PFSK-1 (cell line): ENCODE measurements at regions not wholly inside any gene's neighbourhood (a gene's known extent, or its start where the extent isn't known, plus 50 kb on each side); places are given as distances from the start of the nearest gene placed in this dataset.

ENCODE experiments used
- FOXP2 ChIP-seq: optimal IDR thresholded peaks from 2 replicates; pipeline ENCODE3; 2011; ENCODE audit warnings: borderline replicate concordance, control low read depth, inconsistent platforms; ENCODE audit not compliant: insufficient read depth; ENCODE audit errors: extremely low read length, extremely low read depth
- POLR2AphosphoS5 ChIP-seq: IDR thresholded peaks from 2 replicates; pipeline ENCODE4 v1.6.1; 2012; ENCODE audit warnings: low read depth, mild to moderate bottlenecking, control low read depth, low read length, moderate library complexity
- SIN3A ChIP-seq: IDR thresholded peaks from 2 replicates; pipeline ENCODE4 v1.6.1; 2012; ENCODE audit warnings: mild to moderate bottlenecking, low read length, moderate library complexity, borderline replicate concordance; ENCODE audit not compliant: insufficient read depth
- TAF1 ChIP-seq: IDR thresholded peaks from 2 replicates; pipeline ENCODE4 v1.6.1; 2012; ENCODE audit warnings: low read length, control low read depth, borderline replicate concordance; ENCODE audit not compliant: insufficient read depth
- TF ChIP-seq, protein P1 (sequence below), 2 experiments: IDR thresholded peaks; 2 replicates each; pipeline versions ENCODE4 v1.6.1 to v1.8.0; 2011 to 2012; ENCODE audit warnings: low read depth in 2 of 2, low read length in 2 of 2, control low read depth in 1 of 2, inconsistent platforms in 1 of 2, mild to moderate bottlenecking in 1 of 2, moderate library complexity in 1 of 2; ENCODE audit not compliant: insufficient read depth in 1 of 2

DNA sequence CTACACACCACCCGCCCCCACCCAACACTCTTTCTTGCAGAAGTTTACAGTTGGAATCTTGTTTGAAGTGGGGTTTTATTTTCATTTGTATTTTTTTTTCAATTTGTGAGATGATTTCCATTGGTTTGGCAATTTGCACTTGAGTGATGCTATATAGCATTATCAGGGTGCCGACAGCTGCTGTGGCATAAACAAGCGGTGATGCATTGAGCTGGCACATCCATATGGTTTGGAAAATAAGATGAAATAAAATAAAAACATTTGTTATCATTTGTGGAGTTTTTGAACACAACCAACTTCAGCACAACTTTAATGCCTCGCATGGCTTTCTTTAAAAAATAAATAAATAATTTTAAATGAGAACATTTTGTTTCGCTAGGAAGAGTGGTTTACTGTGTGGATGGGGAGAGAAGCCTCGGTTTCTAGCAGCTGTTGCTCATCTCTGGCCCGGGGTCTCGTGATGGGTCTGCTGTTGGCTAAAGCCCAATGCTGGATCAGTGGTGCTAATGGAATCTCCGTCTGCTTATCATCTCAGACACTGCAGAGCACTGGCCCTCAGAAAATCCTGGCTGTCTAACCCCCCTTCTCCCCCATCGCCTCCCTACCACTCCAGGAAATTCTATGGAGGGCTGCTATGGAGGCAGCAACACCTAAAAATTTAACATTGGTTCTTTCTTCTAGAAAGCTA, 192.3 kb upstream of the MAF start:
- TF ChIP-seq TAF1 (no peak), SIN3A (no peak), FOXP2 (no peak), POLR2AphosphoS5 (no peak)
- TF ChIP-seq, protein P1, sequence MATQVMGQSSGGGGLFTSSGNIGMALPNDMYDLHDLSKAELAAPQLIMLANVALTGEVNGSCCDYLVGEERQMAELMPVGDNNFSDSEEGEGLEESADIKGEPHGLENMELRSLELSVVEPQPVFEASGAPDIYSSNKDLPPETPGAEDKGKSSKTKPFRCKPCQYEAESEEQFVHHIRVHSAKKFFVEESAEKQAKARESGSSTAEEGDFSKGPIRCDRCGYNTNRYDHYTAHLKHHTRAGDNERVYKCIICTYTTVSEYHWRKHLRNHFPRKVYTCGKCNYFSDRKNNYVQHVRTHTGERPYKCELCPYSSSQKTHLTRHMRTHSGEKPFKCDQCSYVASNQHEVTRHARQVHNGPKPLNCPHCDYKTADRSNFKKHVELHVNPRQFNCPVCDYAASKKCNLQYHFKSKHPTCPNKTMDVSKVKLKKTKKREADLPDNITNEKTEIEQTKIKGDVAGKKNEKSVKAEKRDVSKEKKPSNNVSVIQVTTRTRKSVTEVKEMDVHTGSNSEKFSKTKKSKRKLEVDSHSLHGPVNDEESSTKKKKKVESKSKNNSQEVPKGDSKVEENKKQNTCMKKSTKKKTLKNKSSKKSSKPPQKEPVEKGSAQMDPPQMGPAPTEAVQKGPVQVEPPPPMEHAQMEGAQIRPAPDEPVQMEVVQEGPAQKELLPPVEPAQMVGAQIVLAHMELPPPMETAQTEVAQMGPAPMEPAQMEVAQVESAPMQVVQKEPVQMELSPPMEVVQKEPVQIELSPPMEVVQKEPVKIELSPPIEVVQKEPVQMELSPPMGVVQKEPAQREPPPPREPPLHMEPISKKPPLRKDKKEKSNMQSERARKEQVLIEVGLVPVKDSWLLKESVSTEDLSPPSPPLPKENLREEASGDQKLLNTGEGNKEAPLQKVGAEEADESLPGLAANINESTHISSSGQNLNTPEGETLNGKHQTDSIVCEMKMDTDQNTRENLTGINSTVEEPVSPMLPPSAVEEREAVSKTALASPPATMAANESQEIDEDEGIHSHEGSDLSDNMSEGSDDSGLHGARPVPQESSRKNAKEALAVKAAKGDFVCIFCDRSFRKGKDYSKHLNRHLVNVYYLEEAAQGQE (IDR thresholded peaks at IDR 0.05; ENCODE audit: insufficient read depth in 1 of 2, low read depth in 2 of 2, low read length in 2 of 2): no peak

DNA sequence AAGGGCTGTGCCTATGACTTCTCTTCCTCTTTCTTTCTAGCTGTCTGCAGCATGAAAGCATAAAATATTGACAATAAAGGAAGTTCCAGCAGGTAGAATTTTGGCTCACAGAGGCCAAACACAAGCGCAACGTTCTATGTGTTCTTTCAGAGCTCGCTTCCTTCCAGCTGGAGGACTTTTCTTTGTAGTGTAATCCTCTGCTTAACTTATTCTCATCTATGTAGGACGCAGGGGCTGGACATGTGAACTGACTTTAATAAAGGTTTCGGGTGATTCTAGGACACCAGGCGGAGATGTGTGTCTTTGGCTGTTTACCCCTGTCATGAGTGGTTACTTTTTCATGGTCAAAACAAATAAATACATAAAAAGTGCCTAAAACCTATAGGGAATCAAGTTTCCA, 191.5 kb upstream of the MAF start:
- no peak for TF ChIP-seq FOXP2
- TF ChIP-seq POLR2AphosphoS5: no peak
- TF ChIP-seq, protein P1 (IDR thresholded peaks at IDR 0.05; ENCODE audit: insufficient read depth in 1 of 2, low read depth in 2 of 2, low read length in 2 of 2): no peak
- TF ChIP-seq TAF1: no peak
- no peak for TF ChIP-seq SIN3A

DNA sequence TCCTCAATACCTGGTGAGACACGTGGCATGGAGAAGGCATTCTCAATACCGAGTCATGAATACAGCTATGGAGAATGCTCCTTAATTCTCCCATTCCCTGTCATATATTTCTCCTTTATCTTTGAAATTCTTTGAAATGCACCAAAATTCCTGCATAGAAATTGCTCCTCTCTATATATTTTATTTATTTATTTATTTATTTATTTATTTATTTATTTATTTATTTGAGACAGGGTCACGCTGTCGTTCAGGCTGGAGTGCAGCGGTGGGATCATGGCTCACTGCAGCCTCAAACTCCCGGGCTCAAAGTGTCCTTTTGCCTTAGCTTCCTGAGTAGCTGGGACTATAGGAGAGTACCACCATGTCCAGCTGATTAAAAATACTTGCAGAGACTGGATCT, 190.3 kb upstream of the MAF start:
- TF ChIP-seq FOXP2 (no peak), TAF1 (no peak), POLR2AphosphoS5 (no peak)
- TF ChIP-seq, protein P1 (IDR thresholded peaks at IDR 0.05; ENCODE audit: insufficient read depth in 1 of 2, low read depth in 2 of 2, low read length in 2 of 2): no peak

DNA sequence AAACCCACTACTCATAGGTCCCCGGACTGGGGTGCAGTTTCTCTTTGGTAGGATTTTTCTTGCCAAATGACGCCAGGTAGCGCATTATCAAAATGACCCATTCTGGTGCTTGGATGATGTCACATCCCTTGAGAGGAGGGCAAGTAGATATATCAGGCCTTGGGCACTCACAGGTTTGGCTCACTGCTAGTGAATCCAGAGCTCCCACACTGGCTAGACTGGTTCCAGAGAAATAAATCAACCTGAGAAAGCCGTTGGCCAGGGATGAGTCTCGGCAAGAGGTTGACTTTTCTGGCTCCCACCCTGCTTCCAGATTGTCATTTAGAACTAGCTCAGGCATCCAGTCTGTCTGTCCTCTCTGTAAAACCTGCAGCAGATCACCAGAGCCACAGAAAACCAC, 188.4 kb upstream of the MAF start:
- no peak for TF ChIP-seq TAF1

DNA sequence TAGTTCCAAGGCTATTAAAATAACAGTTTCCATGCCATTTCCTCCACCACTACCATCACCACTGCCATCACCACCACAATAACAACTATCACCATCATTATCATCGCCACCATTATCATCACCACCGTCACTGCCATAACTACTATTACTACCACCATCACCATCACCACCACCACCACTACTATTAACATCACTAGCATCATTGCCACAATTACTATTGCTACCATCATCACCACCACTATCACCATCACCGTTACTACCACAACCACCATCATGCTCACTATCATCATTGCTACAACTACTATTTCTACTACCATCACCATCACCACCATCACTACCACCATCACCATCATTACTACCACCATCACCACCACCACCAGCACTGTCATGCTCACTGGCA, 185.9 kb upstream of the MAF start:
- no peak for TF ChIP-seq FOXP2
- TF ChIP-seq SIN3A: no peak
- TF ChIP-seq, protein P1 (IDR thresholded peaks at IDR 0.05; ENCODE audit: insufficient read depth in 1 of 2, low read depth in 2 of 2, low read length in 2 of 2): no peak
- TF ChIP-seq TAF1: no peak
- no peak for TF ChIP-seq POLR2AphosphoS5
